K562 (cell line): ENCODE measurements at regions not wholly inside any gene's neighbourhood (a gene's known extent, or its start where the extent isn't known, plus 50 kb on each side); places are given as distances from the start of the nearest gene placed in this dataset.

ENCODE experiments used
- ATAC-seq: fragments of 200-7000 bp; cut with Tn5 transposase; 3 replicates; pipeline ENCODE4 v1.9.1; 2020; ENCODE audit warnings: moderate library complexity
- BruUV-seq: library from RNA; stranded (reverse); fragments of 400-500 nt; replicated peaks from 2 replicates; lab custom pipeline; 2021; lab: Mats Ljungman, UMichigan
- CTCF ChIA-PET: fragments of 300-600 bp; formaldehyde crosslinking; extraction: SDS; loops from one replicate; lab custom pipeline; 2021; ENCODE audit warnings: low intra/inter-chr PET ratio; lab: Yijun Ruan, JAX
- POLR2A ChIA-PET: fragments of 300-600, 350-650 bp; sonication (Branson Sonifier 250); formaldehyde crosslinking; extraction: SDS; loops from one replicate; lab custom pipeline; 2021; ENCODE audit warnings: antibody characterized with exemption, inconsistent platforms; lab: Yijun Ruan, JAX
- DNase-seq, 4 experiments: peaks; one replicate each; pipeline versions ENCODE4 v3.0.0 to v3.0.0-alpha.2; 2011 to 2018; ENCODE audit warnings: low spot score in 3 of 4, mixed read lengths in 3 of 4; ENCODE audit errors: extremely low read depth in 1 of 4
- FAIRE-seq: peaks from 2 replicates; lab custom pipeline; 2011; peaks lifted over from hg19 to GRCh38; lab: Jason Lieb, UNC
- H2AFZ ChIP-seq: 2 replicates; pipeline ENCODE4 v1.6.0; 2011; ENCODE audit warnings: low read depth, low read length, control low read depth, inconsistent platforms
- H3K27ac ChIP-seq: fragments of 200-600 bp; 3 replicates; pipeline ENCODE4 v1.8.0; 2011; ENCODE audit warnings: low read depth, mild to moderate bottlenecking, control low read depth, inconsistent platforms, low read length, moderate library complexity, mixed read lengths; ENCODE audit errors: extremely low read depth
- H3K27me3 ChIP-seq, 2 experiments: fragments of 300-600 bp in 1 of 2; 2 replicates in 1 of 2; 3 replicates in 1 of 2; pipeline versions ENCODE4 v1.6.0 to v1.8.0; 2011; ENCODE audit warnings: inconsistent platforms in 2 of 2, low read length in 2 of 2, mild to moderate bottlenecking in 1 of 2, mixed read lengths in 1 of 2, moderate library complexity in 1 of 2; ENCODE audit not compliant: control insufficient read depth in 2 of 2, insufficient read depth in 2 of 2
- H3K36me3 ChIP-seq: fragments of 300-600 bp; 3 replicates; pipeline ENCODE4 v1.8.0; 2011; ENCODE audit warnings: mild to moderate bottlenecking, low read length, inconsistent platforms; ENCODE audit not compliant: control insufficient read depth, insufficient read depth
- H3K4me1 ChIP-seq, 2 experiments: fragments of 200-600 bp in 1 of 2; replicated peaks in 1 of 2; 2 replicates in 1 of 2; 3 replicates in 1 of 2; pipeline versions ENCODE4 v1.5.1 to v1.8.0; 2011; ENCODE audit warnings: inconsistent platforms in 2 of 2, low read length in 2 of 2, mild to moderate bottlenecking in 1 of 2, mixed read lengths in 1 of 2, moderate library complexity in 1 of 2; ENCODE audit not compliant: control insufficient read depth in 2 of 2, insufficient read depth in 2 of 2
- H3K4me2 ChIP-seq: 2 replicates; pipeline ENCODE4 v1.6.1; 2011; ENCODE audit warnings: low read length, control low read depth, inconsistent platforms, mixed read lengths; ENCODE audit not compliant: insufficient read depth
- H3K4me3 ChIP-seq: fragments of 200-600 bp; sonication (generic), shearing (Covaris generic); 2 replicates; pipeline ENCODE4 v1.5.1; 2016; ENCODE audit warnings: control low read depth, inconsistent platforms
- H3K79me2 ChIP-seq: fragments of 200-600 bp; 3 replicates; pipeline ENCODE4 v1.8.0; 2011; ENCODE audit warnings: low read length, inconsistent platforms; ENCODE audit not compliant: control insufficient read depth, insufficient read depth
- H3K9ac ChIP-seq, 2 experiments: 2 replicates each; pipeline versions ENCODE4 v1.6.0 to v1.6.1; 2011; ENCODE audit warnings: low read depth in 2 of 2, low read length in 2 of 2, control low read depth in 1 of 2, inconsistent platforms in 1 of 2, mild to moderate bottlenecking in 1 of 2, mixed read lengths in 1 of 2; ENCODE audit not compliant: insufficient read depth in 1 of 2
- H3K9me1 ChIP-seq: one replicate; pipeline ENCODE4 v1.6.0; 2011; ENCODE audit warnings: inconsistent platforms, mild to moderate bottlenecking, low read length, moderate library complexity; ENCODE audit not compliant: control insufficient read depth, insufficient read depth
- H3K9me3 ChIP-seq: replicated peaks from 2 replicates; pipeline ENCODE4 v1.5.1; 2011; ENCODE audit warnings: low read depth, low read length, inconsistent platforms; ENCODE audit not compliant: control insufficient read depth, insufficient read depth
- H4K20me1 ChIP-seq: replicated peaks from 2 replicates; pipeline ENCODE4 v1.6.1; 2011; ENCODE audit warnings: low read length, inconsistent platforms, mixed read lengths; ENCODE audit not compliant: control insufficient read depth, insufficient read depth
- FOXO4 ChIP-seq: fragments of 450-650 bp; formaldehyde crosslinking; IDR thresholded peaks from 2 replicates; pipeline ENCODE4 v1.4.0; 2020; ENCODE audit warnings: mild to moderate bottlenecking, moderate library complexity
- GATA2 ChIP-seq: sonication (generic); formaldehyde crosslinking; IDR thresholded peaks from 2 replicates; pipeline ENCODE4 v1.4.0; 2020; ENCODE audit warnings: mild to moderate bottlenecking, missing genetic modification reagents
- NCOA2 ChIP-seq, 2 experiments: fragments of 450-650 bp; IDR thresholded peaks; 2 replicates each; pipeline ENCODE4 v1.6.1; 2018; ENCODE audit warnings: mild to moderate bottlenecking in 2 of 2, moderate library complexity in 1 of 2; ENCODE audit not compliant: partially characterized antibody in 2 of 2
- NR1H2 ChIP-seq: sonication (generic); formaldehyde crosslinking; IDR thresholded peaks from 2 replicates; pipeline ENCODE4 v1.4.0; 2020; ENCODE audit warnings: mild to moderate bottlenecking, missing genetic modification reagents
- POLR2H ChIP-seq: IDR thresholded peaks from 2 replicates; pipeline ENCODE4 v1.6.1; 2016; ENCODE audit warnings: missing genetic modification characterization, low read depth, mild to moderate bottlenecking, control low read depth, missing compliant biosample characterization, moderate library complexity
- PRPF4 ChIP-seq: fragments of 200-400 bp; formaldehyde crosslinking; IDR thresholded peaks from one replicate; pipeline ENCODE4 v1.6.1; 2017; ENCODE audit warnings: low read length, low read depth, mild to moderate bottlenecking; ENCODE audit not compliant: insufficient read depth, poor library complexity, severe bottlenecking
- RBM17 ChIP-seq: fragments of 200-400 bp; formaldehyde crosslinking; IDR thresholded peaks from 2 replicates; pipeline ENCODE4 v1.6.1; 2017; ENCODE audit warnings: low read depth, mild to moderate bottlenecking, low read length, borderline replicate concordance
- ZNF3 ChIP-seq: fragments of 250-450 bp; sonication (Bioruptor Pico); IDR thresholded peaks from 2 replicates; pipeline ENCODE4 v1.5.0; 2021; ENCODE audit warnings: mild to moderate bottlenecking, moderate library complexity
- ZNF644 ChIP-seq: fragments of 200-800 bp; sonication (Bioruptor generic); IDR thresholded peaks from 2 replicates; pipeline ENCODE4 v1.6.1; 2016; ENCODE audit warnings: low read depth, missing genetic modification characterization, missing compliant biosample characterization
- WGBS: fragments of 100-300 bp; shearing (Covaris generic); methylation state at CpG from one replicate; pipeline ENCODE4 v1.1.6; 2016; ENCODE audit warnings: low coverage, mixed read lengths; ENCODE audit not compliant: insufficient coverage; ENCODE audit errors: missing lambda C conversion rate; 5-methylcytosine and 5-hydroxymethylcytosine counted together
- in situ Hi-C: fragments of 300-500 bp; cut with MboI; formaldehyde crosslinking; loops from 4 replicates; pipeline ENCODE4 v1.15.0; 2018; ENCODE audit warnings: inconsistent platforms, mixed read lengths
- intact Hi-C: fragments of 100-400 bp; cut with micrococcal nuclease; formaldehyde crosslinking; loops from 2 replicates; pipeline ENCODE4 v1.14.2; 2022
- TF ChIP-seq, protein P1 (sequence below): fragments of 250-450 bp; sonication (Bioruptor Pico); IDR thresholded peaks from 2 replicates; pipeline ENCODE4 v1.9.0; 2021; ENCODE audit warnings: mild to moderate bottlenecking

GRCh38 chr4:28488021-28488420 is 1627.4 kb downstream of the STIM2 start:
- no peaks in the 10 kb centered on the region for H3K36me3 ChIP-seq
- CTCF ChIA-PET, result no interaction called here
- DNase-seq (no peak), FAIRE-seq (no peak), ATAC-seq (no peak)
- H3K4me3 ChIP-seq, result no peak overlapping the region
- no peak overlapping the region for H3K27ac ChIP-seq
- no peak overlapping the region for H2AFZ ChIP-seq
- H4K20me1 ChIP-seq, result no peaks in the 10 kb centered on the region
- H3K27me3 ChIP-seq, result no peaks in the 10 kb centered on the region
- intact Hi-C loops (no loop called here), in situ Hi-C loops (no loop called here)
- H3K9me3 ChIP-seq, result no peaks in the 10 kb centered on the region
- no peak overlapping the region for H3K4me2 ChIP-seq
- no peaks in the 10 kb centered on the region for H3K4me1 ChIP-seq
- BruUV-seq, result no TSS peak
- POLR2A ChIA-PET, result no interaction called here
- H3K9ac ChIP-seq, result no peak overlapping the region
- no peaks in the 10 kb centered on the region for H3K9me1 ChIP-seq
- H3K79me2 ChIP-seq, result no peaks in the 10 kb centered on the region
- WGBS, result 0% methylated on average over 1 of the region's 1 CpG
- TF ChIP-seq GATA2 (CRISPR knock-in tag), result no peak
- TF ChIP-seq ZNF3 (CRISPR knock-in tag), result no peak
- no peak for TF ChIP-seq NCOA2 (IDR thresholded peaks at IDR 0.05; ENCODE audit: partially characterized antibody in 2 of 2)
- no peak for TF ChIP-seq PRPF4
- no peak for TF ChIP-seq NR1H2 (CRISPR knock-in tag)
- no peak for TF ChIP-seq RBM17
- TF ChIP-seq, protein P1, sequence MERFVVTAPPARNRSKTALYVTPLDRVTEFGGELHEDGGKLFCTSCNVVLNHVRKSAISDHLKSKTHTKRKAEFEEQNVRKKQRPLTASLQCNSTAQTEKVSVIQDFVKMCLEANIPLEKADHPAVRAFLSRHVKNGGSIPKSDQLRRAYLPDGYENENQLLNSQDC (CRISPR knock-in tag), result no peak
- no peak for TF ChIP-seq POLR2H (tag)
- no peak for TF ChIP-seq FOXO4 (CRISPR knock-in tag)
- TF ChIP-seq ZNF644 (tag), result no peak
